ENCODE measurements at regions not wholly inside any gene's neighbourhood (a gene's known extent, or its start where the extent isn't known, plus 50 kb on each side); places are given as distances from the start of the nearest gene placed in this dataset.

GRCh38 chr7:52243685-52244084, 791.7 kb upstream of the POM121L12 start:
- TF ChIP-seq CTCF (IDR thresholded peaks at IDR 0.05), result no peak
- no peak for TF ChIP-seq POLR2A (IDR thresholded peaks at IDR 0.05)

Measured in thyroid gland (tissue), 4 donors.